DMS114 treated with DMSO at 0.1 percent for 48 hours (cell line): ENCODE measurements at regions not wholly inside any gene's neighbourhood (a gene's known extent, or its start where the extent isn't known, plus 50 kb on each side); places are given as distances from the start of the nearest gene placed in this dataset.
A peak's percentile ranks its signal among the peaks of the same experiment; 100 is the strongest.

ENCODE experiments used
- DNase-seq: peaks from one replicate; lab custom pipeline; 2025; ENCODE audit not compliant: unreplicated experiment; lab: John Stamatoyannopoulos, UW

- DNase-seq, result no peak
These were observed 144.1 kb downstream of the RPAP3 start for GRCh38 chr12:47561746-47562145.

- no peak for DNase-seq
These were observed 145.4 kb downstream of the RPAP3 start for GRCh38 chr12:47560415-47560814.

- no peak for DNase-seq
These were observed 147.0 kb downstream of the RPAP3 start for GRCh38 chr12:47558625-47559345.

- no peak for DNase-seq
These were observed 148.4 kb downstream of the RPAP3 start for GRCh38 chr12:47557386-47557785.

- DNase-seq, result no peak
These were observed 149.4 kb downstream of the RPAP3 start for GRCh38 chr12:47556261-47557030.

- no peak for DNase-seq
These were observed 151.7 kb downstream of the RPAP3 start for GRCh38 chr12:47554046-47554653.

- DNase-seq, result no peak
These were observed 152.6 kb downstream of the RPAP3 start for GRCh38 chr12:47553266-47553665.

- DNase-seq, result no peak
These were observed 154.4 kb downstream of the RPAP3 start for GRCh38 chr12:47551426-47551851.

GRCh38 chr12:47549258-47549657 lies 156.6 kb downstream of the RPAP3 start:
- DNase-seq, result no peak

- no peak for DNase-seq
These were observed 157.4 kb downstream of the RPAP3 start for GRCh38 chr12:47548401-47548800.

GRCh38 chr12:47547077-47547476 lies 158.8 kb downstream of the RPAP3 start:
- DNase-seq, result peak; percentile 1

GRCh38 chr12:47545938-47546609 lies 159.8 kb downstream of the RPAP3 start:
- DNase-seq, result no peak

- DNase-seq, result no peak
These were observed 171.1 kb downstream of the RPAP3 start for GRCh38 chr12:47534695-47535094.

GRCh38 chr12:47530050-47530449 lies 175.8 kb downstream of the RPAP3 start:
- no peak for DNase-seq

- DNase-seq, result no peak
These were observed 178.0 kb downstream of the RPAP3 start for GRCh38 chr12:47527816-47528215.

- DNase-seq, result no peak
These were observed 185.8 kb downstream of the RPAP3 start for GRCh38 chr12:47520029-47520428.

GRCh38 chr12:47517122-47517521 lies 188.7 kb downstream of the RPAP3 start:
- DNase-seq, result no peak

GRCh38 chr12:47509398-47509851 lies 196.4 kb downstream of the RPAP3 start:
- no peak for DNase-seq

- no peak for DNase-seq
These were observed 198.6 kb downstream of the RPAP3 start for GRCh38 chr12:47507221-47507620.

GRCh38 chr12:47504775-47505446 lies 200.9 kb downstream of the RPAP3 start:
- DNase-seq, result no peak

- DNase-seq, result no peak
These were observed 212.0 kb downstream of the RPAP3 start for GRCh38 chr12:47493801-47494200.
